Activated T-helper 1 cell treated with anti-CD3 and anti-CD28 coated beads, Interleukin-2, amount 50 U/mL, for 16 hours (primary cell): ENCODE measurements at regions not wholly inside any gene's neighbourhood (a gene's known extent, or its start where the extent isn't known, plus 50 kb on each side); places are given as distances from the start of the nearest gene placed in this dataset.

Experiments used
- DNase-seq, 2 donors: peaks; one replicate each; pipeline ENCODE4 v3.0.0-alpha.2; 2020; ENCODE audit warnings: low read depth in 1 of 2, low spot score in 1 of 2

DNA sequence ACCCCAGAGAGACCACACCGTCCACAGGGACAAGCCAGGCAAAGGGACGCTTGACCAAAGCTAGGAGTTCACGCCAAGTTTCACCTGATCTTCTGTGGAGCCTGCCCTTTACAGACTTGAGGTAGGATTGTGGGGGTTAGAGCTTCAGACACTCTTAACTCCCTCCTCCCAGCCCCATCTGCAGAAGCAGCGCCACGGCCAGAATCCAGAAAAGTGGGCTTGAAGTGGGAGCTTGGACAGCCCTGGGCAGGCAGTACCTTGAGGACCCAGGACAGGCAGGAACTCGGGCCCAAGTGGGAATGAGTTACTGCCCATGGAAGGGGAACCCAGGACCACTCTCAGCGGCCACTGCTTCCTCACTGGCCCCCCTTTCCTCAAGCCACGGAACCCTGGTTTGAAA lies 695.9 kb downstream of the TBC1D22A start:
- no peak for DNase-seq

DNA sequence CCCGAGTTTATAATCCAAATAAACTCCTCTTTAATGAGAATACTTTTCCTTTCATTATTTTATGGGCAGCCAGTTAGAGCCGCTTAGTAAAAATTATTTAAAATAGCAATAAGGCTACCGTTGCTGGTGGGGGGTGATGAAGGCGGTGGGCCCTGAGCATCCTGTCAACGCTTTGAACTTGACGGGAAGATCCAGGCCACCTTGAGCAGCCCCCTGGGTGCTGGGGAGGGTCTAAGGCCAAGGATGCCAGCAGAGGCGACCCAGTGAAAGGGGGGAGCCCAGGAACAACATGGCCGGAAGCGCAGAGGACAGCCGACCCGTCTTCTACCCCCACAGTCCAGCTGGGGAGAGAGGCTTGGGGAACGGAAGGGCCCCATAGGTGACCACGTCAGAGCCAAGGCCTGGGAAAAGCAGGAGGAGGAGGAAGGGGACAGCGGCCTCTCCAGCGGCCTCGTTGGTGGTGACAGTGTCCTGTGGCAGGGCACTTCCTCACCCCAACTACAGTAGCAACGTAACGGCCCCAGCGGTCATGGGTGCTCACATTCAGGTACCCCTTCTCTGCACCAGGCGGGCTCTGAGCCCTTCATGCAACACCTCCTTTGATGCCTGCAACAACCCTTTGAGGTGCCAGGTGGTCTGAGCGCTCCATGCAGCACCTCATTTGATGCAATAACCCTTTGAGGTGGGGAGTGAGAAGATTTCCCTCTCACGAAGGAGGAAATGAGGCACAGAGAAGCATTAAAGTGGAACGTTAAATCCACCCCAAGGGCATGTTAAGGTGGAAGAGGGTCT lies 695.3 kb downstream of the TBC1D22A start:
- no peak for DNase-seq

DNA sequence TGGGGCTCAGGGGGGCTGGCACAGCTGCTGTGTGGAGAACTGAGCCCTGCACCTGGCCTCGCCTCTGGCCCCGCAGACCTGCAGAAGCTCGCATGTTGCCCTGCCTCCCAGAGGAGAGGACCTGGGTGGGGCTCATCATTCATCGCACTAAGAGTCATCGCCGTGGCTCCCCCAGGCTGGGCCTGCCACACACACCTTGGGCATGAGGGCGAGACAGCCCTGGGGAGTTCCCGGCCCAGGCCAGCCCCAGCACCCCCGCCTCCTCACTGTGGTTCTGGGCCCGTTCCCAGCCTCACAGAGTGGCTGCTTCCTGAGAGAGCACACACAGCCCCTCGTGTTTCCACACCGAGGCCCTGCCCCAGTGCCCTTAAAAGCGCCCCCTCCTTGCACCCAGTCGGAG lies 694.6 kb downstream of the TBC1D22A start:
- DNase-seq, result no peak

DNA sequence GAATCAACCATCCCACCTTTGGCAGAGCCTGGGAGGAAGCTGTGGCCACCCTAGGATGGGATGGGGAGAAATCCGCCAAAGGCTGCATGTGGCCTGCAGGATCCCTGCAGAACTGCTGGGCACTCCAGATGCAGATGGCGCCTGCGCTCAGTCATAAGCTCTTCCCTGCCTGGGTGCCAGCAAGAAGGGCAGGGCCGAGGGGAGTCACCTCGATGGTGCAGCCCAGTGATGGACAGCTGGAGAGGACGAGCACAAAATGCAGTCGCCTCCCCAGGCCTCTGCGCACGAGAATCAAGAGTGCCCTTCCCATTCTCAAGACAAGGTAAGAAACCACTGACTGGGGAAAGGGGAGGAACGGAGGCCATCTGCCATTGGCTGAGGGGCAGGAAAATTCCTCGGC lies 693.6 kb downstream of the TBC1D22A start:
- no peak for DNase-seq

DNA sequence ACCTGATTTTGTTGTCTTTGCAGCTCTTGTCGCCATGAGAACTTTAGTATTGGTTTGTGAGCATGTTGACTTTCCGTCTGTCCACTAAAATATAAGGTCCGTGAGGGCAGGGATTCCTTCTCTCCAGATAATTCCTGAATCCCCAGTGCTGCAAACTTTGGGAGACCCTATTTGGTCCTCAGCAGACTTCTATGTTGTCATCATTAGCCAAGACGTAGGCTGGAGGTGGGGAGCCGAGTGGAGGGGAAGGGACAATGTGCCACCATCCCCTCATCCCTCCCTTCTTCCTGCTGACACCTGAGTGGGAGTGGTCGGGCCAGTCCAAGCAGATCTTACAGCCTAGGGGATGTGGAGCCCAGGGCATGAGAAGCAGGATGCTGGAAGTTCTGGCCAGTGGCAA lies 690.6 kb downstream of the TBC1D22A start:
- DNase-seq, result no peak

DNA sequence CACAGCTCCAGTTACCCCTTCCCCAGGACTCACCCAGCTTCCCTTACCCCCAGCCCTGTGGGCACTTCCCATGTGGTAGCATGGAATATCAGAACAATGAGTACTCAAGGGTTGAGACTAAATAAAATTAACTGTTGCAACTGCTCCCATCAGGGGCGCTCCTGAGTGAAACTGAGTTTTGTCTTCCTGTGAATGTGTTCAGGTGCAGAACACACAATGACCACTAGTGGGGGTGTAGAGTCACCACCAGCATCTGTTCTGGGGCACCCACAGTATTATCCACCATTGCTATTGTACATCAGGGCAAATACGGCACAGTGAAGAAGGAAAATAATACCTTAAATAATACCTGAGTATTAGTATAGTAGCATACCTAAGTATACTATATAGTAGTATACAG lies 689.7 kb downstream of the TBC1D22A start:
- no peak for DNase-seq

DNA sequence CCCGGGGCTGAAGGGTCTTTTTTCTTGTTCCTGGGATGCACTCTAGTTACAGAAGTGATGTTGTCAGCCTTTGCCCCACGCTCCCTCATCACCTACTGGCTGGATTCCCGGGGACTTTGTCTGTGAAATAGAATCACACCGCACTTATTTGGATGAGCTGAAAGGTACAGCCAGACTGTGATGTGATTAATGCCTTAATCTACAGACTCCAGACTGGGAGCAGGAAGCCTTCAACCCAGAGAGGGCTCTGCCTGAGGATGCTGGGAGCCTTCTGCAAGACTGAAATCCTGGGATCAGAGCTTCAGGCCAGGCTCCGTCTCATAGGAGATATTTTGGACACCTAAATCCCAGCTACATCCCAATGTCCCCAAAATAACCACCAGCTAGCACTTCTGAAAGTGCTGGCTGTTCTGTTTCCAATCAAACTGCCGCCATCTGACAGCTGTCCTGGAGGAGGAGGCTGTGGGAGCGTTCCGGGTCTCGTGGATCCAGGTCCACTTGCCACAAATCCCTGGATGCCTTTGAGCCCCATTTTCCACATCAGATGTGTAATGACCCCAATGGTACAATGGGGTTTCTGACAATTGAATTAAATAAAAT lies 688.5 kb downstream of the TBC1D22A start:
- no peak for DNase-seq

DNA sequence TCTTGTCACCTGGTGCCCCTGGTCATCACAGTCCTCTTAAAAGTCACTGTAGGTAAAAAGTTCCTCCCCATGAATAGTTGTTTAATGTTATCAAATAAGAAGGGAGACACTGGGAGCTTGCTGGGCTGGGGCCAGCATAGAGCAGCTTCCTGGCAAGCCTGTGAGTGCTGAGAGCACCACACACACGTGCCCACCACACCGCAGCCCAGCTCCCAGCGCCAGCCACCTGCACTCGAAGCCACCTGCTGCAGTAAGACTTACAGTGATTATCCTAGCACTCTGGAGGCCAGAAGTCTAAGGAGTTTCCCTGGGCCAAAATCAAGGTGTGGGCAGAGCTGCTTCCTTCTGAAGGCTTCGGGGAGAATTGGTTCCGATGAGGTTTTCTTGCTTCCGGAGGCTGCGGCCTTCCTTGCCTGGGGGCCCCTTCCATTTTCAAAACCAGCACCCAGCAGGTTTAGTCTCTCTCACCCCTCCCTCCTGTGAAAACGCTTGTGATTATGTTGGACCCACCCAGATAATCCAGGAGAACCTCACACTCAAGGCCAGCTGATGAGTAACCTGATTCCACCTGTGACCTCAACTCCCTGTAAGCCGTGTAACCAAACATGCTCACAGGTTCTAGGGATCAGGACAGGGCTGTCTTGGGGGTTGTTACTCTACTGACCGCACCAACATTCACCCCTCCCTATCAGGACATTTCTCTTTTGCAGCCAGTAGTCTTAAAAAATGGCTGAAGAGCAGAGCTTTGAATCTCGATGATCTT lies 687.2 kb downstream of the TBC1D22A start:
- no peak for DNase-seq

DNA sequence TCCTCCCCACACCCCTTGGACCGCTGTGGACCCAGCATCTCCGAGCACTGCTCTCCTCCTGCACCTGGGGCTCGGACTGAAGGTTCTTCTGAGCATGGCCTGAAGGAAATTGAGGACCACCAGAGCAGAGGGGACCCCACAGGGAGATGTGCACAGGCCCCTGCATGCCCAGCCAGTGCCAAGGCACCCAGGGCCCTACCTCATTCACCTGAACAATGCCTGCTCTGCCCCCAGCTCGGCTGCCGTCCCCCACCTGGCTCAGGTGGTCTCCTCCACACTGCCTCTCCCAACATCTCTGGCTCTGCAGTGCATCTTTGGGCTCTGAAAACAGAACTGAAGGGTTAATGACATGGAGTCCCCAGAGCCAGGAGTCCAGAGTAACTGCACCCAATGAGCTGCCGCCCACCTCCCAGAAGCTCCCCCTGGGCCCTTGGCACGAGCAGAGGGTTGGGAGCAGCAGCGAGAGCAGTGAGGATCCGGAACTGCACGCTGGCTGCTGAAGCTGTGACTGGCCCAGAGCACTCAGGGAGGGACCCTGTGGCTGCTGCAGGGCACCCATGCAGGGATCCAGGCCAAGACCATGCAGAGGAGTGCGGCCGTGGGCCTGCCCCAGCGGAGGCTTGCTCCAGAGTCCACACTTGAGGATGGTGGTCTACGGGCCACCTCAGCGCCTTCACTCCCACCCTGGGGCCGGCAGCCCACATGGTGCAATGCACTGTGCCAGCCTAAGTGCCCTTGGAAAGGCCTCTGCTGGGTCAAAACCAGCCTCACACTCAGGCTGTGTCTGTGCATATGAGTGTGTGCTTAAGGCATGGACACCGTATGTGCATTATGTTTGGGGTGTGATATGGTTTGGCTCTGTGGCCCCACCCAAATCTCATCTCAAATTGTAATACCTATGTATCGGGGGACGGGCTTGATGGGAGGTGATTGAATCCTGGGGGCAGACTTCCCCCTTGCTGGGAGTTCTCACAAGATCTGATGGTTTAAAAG lies 686.1 kb downstream of the TBC1D22A start:
- no peak for DNase-seq

DNA sequence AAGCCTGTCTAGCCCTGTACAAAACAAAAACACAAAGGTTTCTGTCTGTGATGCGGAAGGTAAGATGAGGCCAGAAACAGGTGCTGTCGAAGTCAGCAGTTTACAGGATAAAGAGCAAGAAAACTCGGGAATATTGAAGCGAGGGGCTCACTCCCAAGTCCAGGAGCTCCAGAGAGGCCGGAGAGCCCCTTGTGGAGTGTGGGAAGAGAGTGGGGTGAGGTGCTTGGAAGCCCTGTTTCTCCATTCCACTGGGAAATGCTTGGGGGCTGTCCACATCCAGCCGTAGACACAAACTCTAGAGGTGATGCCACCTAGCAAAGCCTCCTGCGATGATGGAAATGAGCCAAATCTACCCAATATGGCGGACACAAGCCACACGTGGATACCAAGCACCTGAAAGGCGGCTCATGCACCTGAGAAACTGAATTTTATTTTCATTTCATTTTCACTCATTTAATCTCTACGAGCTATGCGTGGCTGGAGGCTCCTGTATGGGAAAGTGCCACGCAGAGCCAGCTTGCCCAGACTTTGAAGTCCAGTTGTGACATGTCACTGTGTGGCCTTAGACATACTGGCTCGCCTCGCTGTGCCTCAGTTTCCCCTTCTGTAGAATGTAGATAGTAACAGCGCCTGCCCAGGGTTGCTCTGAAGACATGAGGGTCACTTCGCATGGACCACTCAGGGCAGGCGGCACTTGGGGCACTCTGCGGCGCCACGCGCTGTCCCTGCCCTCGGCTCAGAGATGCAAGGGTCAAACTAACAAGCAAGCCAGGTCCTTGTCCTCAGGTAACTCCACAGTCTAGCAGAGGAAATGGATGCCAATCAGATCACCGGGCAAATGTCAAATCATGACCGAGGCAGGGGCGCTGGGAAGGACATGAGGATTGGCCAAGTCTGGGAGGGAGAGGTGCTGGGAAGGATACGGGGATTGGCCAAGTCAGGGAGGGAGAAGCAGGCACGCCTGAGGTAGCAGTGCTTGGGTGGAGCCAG lies 684.7 kb downstream of the TBC1D22A start:
- DNase-seq, result no peak

DNA sequence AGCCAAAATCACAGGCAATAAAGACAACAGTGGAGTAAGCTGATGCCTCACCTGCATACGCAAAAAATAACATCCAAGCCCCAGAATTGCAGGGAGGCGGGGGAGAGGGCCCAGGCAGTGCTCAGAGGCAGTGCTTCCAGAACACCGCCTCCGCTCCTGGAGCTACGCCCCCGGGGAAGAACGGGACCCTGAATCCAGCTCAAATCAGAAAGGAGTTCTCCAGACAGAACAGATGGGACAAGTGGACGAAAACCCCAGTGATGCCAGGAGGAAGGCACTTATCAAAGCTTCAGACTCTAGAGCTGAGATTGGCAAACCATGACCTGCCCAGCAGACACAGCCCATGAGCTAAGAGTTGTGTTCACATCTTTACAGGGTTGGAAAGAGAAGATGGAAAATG lies 683.9 kb downstream of the TBC1D22A start:
- no peak for DNase-seq

DNA sequence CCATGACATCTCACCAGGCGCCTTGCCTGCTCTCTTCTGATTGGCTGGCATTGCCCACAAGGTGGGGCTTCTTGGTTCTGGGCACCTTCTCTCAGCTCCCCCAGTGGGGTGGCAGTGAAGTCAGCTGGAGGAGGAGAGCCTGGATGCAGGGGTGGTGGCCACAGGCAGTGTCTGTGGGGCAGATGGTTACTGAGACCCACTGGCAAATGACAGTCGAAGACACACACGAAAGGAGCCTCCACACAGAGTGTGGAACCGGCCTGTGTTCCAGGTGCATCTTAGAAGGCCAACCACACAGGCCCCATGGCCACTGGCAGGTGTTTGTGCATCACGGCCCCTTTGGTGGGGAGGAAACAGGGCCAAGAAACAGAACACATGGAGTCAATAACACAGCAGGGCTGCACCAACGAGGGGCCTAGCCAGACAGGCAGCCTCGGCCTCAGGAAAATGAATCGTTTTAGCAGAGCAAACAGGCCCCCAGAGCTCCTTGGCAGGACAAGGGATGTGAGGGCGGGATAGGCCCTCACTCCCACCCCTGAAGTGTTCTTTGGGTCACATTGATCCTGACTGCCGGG lies 683.4 kb downstream of the TBC1D22A start:
- no peak for DNase-seq

DNA sequence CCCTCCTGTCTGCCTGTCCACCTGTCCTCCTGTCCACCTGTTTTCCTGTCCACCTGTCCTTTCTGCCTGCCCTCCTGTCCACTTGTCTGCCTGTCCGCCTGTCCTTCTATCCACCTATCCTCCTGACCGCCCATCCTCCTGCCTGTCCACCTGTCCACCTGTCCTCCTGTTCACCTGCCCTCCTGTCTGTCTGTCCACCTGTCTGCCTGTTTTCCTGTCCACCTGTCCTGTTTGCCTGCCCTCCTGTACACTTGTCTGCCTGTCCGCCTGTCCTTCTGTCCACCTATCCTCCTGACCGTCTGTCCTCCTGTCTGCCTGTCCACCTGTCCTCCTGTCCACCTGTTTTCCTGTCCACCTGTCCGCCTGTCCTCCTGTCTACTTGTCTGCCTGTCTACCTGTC lies 682.8 kb downstream of the TBC1D22A start:
- DNase-seq, result no peak

DNA sequence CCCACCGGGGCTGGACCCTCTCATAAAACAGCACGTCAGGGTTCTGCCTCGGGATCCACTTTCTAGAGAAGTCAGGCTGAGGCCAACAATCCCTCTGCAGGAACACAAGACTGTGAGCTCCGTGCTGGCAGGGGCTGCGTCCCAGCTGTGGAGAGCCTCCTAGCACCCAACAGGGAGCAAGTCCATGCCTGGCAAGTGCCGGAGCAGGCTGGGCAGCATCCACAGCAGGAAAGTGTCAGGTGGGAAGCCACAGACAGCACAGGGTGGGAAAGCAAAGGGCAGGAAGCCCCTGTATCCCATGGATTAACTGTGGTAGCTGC lies 682.3 kb downstream of the TBC1D22A start:
- DNase-seq, result no peak

DNA sequence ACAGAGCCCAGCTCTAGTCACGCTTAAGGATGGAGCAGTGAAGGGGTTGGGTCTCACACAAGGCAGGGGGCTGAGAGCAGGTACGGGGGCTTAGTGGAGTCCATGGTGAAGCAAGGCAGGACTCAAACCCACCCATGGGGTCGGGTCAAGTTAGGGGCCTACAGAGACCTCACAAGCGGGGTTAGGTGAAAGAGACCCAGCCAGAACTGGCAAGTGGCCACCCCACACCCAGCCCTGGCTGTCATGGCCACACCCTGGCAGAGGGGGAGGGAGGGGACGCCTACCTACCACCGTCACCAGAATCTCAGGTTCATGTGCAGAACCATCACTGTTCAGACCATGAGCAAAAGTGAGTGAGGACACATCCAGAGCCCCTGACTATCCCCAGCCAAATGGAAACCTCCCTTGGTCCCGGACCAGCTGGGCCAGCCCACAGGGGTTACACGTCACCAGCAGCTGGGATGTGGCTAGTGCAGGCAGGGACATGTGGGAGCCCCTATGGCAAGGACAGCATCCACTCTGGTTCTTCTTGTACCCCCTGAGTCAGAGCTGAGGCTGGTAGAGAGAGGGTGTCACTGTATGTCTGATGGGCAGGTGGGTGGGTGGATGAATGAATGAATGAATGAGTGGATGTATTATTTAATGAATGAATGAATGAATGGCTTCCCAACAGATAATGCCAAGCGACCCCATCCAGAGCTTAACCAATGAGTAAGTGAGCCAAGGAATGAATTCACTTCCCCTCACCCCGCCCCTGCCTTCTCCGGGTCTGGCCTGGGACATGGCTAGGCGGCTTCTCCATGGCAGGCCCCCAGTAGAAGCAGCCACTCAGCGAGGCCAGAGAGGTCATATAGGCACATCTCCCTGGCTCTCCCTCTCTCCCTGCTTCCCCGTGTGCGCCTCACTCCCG lies 681.6 kb downstream of the TBC1D22A start:
- no peak for DNase-seq

DNA sequence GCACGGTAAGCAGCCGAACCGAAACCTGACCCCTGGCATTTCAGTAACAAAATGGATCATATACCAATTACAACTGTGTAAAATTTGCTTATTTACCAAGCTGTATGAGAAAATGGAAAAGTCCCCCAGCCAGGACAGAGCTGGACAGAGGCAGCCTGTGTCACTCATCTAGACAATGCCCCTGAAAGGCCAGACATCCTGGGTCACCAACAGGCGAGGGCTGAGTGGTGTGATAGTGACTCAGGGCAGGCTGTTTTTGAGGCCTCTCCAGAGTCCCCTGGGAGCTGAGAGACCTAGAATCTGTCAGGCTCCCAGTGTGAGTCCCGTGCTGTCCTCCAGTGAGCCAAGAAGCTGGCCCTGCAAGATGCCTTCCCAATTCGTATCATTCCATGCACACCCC lies 680.4 kb downstream of the TBC1D22A start:
- DNase-seq, result no peak

DNA sequence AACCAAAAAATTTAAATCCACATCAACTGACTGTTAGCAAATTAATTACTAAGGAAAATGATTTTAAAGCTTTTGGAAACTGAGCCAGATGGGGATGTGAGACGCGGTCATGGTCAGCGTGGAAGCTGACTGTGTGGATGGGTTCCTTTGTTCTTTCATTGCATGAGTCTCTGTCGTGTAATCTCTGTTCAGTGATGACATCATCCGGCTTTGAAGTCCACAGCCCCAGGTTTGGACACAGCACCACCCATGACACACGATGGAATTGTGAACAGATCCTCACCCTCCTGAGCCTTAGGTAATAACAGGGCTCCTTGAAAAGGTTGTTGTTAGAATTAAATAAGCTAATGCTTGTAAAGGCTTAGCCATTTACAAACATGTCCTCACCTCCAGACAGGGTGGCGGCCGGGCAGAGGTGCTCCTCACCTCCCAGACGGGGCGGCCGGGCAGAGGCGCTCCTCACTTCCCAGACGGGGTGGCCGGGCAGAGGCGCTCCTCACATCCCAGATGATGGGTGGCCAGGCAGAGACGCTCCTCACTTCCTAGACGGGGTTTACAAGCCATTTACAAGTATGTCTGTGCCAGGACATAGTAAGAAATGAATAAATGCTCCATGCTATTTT lies 677.3 kb downstream of the TBC1D22A start:
- no peak for DNase-seq

DNA sequence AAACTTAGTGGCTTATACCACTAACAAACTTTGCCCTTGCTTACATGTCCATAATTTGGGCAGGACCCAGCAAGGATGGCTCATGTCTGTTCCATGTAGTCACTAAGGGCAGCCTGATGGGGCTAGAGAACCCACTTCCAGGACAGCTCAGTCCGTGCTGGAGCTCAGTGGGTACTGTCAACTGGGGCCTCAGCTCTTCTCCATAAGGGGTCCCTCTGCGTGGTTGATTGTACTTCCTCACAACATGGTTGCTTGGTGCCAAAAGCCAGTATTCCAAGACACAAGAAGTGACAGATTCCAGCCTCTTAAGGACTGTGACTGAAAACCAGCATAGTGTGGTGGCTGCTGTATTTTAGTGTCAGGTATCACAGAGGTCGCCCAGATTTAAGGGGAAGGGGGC lies 675.2 kb downstream of the TBC1D22A start:
- DNase-seq, result no peak
